Activated T-helper 1 cell treated with Interleukin-2 at 50 U/mL for 16 hours (primary cell): ENCODE measurements at regions not wholly inside any gene's neighbourhood (a gene's known extent, or its start where the extent isn't known, plus 50 kb on each side); places are given as distances from the start of the nearest gene placed in this dataset.

ENCODE experiments used
- DNase-seq: peaks from one replicate; pipeline ENCODE4 v3.0.0-alpha.2; 2020; ENCODE audit warnings: low read depth

DNA sequence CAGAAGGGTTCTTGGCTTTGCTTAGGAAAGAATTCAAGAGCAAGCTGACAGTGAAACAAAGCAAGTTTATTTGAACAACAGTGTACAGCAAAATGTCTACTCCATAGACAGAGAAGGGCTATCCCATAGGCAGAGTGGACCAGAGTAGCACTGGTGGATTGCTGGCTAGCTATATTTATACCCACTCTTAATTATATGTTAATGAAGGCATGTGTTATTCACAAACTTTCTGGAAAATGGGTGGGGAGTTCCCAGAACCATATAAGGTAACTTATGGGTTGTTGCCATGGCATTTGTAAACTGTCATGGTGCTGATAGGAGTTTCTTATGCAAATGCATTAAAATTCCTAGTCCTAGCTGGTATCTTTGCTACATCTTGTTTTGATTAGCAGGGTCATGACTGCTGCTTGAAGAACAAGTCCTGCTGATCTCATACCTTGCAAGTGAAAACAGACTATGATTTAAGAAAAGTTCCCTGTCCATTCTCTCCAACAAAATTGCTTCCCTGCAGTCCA is 330.5 kb downstream of the BUD13 start:
- no peak for DNase-seq

DNA sequence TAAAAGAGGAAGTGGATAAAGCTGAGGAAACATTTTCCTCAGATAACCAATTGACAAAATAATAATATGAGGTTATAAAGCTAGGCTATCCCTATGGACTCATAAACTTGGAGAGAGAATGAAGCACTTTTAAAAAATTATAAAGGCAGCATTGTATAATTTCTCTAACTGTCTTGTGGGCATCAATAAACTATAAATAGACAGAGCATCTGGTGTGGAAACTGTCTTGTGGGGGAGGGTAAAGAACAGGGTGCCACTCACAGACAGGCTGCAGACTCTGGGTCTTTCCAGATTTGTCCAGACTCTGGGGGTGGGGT is 333.5 kb downstream of the BUD13 start:
- no peak for DNase-seq

DNA sequence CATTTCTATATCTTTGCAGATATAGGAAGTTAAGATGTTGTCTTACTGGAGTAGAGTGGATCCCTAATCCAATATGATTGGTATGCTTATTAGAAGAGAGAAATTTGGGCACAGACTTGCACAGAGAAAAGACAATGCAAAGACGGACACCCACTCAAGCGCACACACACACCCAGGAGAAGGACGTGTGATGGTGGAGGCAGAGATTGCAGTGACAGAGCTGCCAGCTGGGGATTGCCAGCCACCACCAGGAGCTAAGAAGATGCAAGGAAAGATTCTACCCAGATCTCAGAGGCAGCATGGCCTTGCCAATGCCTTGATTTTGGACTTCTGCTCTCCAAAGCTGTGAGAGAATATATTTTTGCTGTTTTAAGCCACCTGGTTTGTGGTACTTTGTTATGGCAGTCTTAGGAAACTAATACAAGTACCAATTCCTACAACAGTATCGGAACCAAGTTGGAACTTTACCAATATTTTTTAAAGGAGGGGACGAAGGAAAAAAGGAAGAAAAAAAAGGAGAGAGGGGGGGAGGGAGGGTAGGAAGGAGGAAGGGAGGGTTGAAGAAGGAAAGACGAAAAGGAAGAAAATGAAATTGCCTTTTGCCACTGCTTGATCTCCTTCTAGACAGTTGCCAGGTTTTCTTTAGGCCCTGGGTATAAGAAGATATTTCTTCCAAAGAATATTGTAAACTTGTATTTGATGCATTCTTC is 334.0 kb downstream of the BUD13 start:
- no peak for DNase-seq

DNA sequence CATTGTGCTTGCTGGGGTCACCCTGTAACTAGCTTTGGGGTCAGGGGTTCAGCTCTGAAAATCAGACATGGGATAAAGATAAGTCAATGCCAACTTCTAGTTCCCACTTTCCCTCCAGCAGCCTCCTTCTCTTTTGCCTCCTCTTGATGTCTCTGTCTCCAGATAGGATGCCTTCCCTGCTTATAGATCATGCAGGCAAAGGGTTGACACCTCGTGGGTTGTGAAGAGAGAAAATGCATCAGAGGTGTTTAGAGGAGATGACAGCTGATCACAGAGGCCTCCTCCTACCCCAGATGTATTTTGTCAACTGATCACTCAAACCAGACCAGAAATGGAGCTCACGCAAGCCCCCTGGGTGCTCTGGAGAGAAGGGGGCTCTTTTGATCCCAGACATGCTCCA is 337.8 kb downstream of the BUD13 start:
- no peak for DNase-seq

DNA sequence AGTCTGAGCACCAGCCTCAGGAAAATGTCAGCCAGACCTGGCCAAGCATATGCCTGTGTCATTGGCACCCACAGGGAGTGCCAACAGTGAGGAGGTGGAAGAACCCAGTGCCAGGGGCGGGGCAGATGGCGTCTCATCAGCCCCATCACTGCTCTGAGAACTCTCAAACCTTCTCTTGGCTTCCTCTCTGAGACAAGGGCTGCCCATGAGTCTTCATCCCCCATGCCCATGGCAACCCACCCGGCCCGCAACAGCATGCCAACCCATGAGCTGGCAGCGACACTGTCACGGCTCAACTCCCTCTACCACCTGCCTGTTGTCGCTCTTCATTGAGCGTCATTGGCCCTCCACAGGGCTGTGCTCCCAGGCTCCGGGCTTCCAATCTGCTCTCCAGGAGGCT is 340.5 kb downstream of the BUD13 start:
- no peak for DNase-seq

DNA sequence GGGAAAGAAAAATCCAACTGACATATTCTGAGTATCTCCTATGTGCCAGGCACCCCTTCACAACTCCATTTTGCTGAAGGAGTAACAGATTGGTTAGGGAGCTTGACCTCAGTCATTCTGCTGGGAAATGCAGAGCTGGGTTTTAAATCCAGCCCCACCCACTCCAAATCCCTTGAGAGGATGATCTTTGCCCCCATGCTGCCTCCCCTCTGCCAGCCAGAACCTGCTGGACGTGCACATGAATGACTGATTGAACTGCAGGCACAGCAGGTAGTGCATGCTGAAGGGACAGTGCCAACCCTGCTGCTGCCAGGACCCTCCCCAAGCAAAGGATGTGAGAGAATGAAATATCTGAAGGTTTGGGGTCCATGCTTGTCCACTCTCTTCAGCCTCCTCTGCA is 340.9 kb downstream of the BUD13 start:
- DNase-seq, result no peak

DNA sequence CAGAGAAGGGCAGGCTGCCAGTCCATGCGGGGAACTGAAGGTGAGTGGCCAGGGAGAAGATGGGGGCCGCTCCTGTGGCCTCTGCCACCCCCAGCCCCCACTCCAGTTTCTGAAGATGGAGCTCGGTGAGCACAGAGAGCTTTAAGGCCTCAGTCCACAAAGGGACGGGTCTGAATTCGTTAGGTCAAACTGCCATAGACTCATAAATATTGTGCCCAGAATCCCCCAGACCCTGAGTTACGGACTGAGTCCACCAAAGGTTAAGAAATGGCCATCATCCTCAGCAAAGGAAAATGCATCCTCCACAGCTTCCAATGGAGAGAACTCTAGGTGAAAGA is 344.2 kb downstream of the BUD13 start:
- no peak for DNase-seq

DNA sequence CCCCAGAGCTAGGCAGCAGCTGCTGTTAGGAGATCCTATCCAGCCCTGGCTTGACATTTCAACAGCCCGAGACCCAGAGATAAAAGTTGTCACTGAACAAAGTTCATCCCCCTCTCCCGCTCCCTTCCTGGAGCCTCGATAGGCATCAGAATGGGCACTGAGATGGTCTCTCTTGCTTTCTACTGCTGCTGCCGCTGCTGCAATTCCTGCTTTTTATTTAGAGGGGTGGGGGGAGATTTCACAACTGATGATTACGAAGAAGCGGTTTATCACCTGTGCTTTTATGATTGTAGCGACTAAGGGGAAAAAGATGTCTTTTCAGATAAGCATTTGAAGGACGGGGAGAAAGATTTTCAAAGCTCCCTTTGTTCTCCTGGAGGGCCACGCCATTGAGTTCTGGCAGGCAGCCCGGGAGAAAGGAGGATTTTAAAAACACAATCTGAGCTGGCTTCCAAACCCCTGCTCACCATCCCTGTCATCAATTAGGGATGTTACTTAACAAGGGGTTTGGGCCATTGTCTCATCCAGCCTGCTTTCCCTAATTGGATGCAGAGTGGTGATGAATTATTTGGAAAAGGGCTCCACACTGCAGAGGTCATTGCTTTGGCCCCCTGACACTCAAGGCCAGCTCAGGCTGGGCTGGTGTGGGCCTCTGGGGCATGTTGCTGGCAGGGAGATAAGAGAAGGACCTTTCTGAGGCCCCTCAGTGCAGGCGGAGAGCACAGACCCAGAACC is 344.7 kb downstream of the BUD13 start:
- DNase-seq, result no peak

DNA sequence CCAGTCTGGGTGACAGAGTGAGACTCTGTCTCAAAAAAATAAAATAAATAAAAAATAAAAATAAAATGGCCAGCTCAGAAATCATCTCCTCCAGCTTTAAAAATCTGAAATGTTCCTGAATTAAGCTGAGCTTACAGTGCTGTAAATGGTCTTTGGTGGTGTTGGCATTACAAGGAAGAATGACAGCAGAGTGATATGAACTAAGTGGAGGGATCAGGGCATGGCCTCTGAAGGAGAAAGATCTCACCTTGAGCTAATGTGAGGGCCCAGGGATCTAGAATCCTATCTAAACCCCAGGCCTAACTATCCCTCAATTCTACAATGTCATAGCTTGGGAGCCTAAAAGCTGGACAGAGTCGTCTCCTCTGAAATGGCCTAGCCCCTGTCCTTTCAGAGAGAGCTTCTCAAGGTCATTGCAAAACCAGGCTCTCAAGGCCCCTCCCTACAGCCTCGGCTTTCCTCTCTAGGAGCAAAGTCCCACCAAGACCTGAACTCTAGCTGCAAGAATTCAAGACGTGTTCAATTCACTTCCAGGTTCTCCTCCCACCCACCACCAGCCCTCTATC is 345.4 kb downstream of the BUD13 start:
- no peak for DNase-seq

DNA sequence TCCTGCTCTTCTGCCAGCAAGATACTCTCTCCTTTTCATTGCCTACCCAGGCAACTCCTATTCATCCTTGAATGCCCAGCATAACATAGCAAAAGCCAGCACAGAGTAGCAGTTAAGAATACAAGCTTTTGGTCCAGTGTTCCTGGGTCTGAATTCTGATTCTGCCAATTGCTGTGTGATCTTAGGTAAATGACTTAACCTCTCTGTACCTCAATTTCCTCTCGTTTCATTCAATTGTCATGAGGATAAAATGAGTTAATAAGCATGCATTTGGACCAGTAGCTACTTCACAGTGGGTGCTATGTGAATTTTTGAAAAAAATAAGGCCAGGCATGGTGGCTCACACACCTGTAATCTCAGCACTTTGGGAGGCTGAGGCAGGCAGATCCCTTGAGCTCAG is 346.0 kb downstream of the BUD13 start:
- no peak for DNase-seq

DNA sequence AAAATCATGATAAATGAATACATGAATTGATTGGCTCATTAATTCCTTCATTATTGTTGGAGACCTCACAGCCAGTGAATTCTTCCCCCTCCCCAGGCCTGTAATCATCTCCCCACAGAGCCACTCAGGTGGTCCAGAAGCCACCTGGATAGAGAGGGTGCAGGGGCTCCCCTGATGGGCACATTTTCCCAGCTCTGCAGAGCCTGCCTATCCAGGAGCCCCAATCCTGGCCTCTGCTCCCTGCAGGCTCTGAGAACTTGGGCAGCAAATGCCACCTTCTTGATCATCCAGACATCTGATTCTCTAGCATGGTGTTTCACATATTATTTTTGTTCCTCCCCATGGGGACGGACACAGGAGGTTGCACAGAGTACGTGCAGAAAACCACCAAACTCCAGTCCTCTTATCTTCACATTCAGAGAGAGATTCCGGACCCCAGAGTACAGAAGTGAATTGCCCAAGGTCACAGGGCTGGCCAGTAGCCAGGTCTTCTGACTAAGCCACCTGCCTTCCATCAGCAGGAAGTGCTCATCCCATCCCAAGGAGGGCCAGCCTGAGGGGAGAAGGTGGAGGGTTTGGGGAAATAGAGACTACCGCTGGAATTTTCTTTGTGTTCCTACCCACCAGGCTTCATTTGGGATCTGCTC is 348.0 kb downstream of the BUD13 start:
- no peak for DNase-seq

DNA sequence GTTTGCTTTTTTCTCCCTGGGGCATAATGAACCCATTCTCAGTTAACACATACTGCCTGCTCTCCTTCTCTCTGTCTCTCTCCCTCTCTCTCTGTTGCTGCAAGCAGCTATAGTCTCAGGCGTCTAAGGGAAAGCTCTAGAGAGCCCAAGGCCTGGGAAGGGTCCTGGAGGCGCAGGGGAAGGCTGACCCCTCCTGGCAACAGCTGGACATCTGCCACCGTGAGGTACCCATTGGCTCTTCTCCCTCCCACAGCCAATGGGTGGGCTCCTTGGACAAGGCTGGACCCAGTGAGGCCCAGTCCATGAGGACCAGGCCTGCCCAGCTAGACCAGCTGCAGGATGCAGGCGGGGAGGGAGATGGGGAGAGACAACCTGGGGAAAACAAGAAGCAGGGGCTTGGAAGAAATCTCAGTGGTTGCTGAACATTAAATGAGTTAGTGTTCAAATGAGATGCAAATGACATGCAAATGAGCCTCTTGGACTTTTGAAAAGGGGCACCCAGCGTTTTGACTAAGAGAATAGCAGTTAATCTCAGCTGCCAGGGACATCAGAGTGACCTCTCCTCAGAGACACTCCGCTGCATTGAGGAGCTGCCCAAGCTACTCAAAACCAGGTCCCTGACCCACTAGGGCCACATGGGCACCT is 349.7 kb downstream of the BUD13 start:
- no peak for DNase-seq

DNA sequence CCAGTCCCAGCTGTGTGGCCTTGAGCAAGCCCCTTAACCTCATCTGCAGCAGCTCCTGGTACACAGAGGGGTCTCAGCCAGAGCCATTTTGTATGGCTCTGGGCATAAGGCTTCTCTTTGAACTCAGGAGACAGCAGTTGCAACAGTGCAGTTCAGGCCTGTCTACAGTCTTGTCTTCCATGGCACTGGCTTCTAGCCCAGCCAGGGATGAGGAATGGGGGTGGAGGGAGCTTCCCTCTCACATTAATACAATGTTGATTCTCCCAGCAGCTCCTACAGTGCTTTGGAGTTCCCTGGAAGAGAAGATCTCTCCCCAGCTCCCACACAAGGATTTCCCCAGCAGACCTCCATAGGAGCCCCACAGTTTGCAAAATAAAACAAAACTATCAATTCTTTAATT is 350.2 kb downstream of the BUD13 start:
- no peak for DNase-seq

DNA sequence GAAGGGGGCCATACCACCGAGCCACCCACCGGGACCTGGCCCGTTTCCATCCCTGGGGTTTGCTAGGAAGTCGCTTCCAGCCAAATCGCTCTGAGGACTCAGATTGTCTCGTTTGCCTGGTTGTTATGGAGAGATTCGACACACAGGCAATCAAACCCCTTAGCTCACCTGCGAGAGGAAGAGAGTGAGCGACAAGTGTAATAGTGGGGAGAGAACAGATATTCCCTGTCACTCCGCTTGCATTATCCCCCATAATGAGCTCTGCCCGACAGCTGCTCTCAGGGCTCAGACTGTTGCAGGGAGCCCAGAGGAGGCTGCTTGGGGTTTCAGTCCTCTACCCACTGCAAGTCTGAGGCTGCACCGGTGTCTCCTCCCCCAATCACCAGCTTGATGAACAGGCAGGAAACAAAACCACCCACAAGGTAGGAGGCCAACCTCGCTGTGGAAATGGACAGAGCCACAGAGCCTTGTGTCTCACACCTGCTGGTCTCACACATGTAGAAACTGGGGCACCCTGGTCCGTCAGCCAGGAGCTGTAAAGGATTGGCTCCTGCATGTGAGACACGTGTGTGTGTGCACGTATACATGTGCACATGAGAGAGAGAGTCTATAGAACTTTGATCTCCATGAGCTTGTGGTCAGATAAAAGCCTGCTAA is 351.1 kb downstream of the BUD13 start:
- DNase-seq, result no peak

DNA sequence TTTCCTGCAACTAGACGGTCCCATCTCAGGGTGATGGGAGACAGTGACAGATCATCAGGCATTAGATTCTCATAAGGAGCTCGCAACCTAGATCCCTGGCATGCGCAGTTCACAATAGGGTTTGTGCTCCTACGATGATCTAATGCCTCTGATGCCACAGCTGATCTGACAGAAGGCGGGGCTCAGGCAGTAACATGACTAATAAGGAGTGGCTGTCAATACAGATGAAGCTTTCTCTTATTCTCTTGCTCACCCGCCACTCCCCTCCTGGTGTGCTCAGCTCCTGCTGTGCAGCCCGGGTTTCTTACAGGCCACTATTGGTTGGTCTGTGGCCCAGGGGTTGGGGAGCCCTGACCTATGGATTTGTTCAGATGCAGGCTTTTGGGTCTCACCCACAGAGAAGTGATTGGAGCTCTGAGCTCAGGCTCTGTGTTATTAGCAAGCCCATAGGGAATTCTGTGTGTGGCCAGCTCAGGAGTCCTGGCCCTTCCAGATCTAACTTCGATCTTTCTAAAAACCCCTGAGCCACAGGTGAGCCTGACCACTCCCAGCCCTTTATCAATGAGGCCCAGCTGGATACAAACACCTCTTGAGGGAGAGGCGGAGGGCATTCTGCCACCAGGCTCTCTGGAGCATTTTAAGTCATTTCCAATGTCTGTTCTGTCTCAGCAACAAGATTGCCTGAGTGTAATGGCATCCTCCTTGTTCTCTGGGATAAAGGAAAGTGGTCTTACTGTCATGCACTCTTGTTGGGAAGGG is 351.8 kb downstream of the BUD13 start:
- no peak for DNase-seq

DNA sequence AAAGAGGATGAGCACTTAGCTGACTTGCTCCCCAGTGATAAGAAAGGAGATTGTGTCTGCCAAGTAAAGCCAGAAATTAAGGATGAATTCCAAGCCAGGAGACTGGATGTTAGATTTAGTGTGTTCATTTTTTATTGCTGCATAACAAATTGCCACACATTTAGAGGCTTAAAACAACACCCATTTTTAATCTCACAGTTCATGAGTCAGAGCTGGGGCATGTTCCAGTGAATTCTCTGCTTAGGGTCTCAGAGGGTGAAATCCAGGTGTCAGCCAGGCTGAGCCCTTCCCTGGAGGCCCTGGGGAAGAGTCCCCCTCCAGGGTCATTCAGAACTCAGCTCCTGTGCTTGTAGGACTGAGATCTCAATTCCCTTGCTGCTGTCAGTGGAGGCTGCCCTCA is 352.8 kb downstream of the BUD13 start:
- no peak for DNase-seq

DNA sequence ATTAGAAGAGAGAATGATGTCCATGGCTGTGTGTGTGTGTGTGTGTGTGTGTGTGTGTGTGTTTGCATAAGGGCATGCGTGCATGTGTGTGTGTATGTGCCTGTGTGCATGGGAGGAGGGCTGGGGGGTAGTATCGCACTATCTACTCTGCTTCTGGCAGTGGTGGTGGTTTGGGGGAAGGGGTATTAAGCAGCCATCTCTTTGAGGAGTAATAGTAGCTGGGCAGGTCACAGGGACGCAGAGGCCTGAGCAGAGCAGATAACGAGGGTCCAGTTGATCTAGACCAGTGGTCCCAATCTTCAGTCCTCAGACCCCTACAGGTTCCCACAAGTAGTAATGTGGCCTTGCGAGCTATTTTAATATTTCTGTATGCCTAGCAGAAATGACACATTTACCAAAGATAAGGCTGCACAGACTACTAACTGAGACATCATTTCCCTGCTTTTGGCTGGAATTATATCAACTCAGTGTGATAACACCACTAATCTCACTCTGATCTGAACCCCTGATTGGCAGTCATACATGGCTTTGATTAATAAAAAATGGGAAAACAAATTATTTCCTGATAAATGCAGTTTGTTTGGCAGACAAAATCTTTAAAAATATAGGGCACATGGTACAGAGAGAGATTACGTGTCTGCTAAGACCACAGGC is 354.3 kb downstream of the BUD13 start:
- DNase-seq, result no peak

DNA sequence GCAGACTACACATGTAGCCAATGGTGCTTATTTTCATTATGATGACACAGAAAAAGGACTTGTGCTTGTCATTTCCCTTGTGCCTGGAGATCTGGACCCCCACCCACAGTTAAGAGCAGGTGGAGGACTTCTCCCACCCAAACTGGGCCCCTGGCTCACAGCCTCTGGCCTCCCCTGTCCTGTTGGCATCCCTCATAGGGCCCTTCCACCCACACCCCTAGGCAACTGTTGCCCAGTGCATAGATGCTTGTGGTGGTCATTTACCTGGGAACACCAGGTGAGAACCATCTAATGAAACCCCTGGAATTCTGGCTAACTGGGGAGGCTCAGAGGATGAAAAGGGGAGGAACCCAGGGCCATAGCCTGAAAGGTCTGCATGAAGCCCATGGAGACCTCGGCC is 355.9 kb downstream of the BUD13 start:
- no peak for DNase-seq

DNA sequence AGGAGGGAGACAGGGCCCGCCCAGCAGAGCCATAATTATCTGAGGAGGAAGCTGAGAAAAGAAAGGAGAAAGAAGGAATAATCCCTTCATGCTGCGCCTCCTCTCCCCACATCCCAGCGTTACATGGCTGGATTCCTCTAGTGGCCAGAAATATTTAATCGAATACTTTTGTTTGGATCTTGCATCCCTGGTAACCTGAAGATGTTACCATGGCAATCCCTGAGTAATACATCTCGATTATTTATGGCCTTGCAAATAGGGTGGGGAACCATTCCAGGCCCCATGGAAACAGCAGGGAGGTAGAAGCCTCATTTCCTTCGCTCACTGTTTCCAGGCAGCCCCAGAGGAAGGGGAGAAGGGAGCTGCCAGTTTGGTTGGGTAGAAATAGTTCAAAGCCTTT is 357.7 kb downstream of the BUD13 start:
- DNase-seq, result no peak

DNA sequence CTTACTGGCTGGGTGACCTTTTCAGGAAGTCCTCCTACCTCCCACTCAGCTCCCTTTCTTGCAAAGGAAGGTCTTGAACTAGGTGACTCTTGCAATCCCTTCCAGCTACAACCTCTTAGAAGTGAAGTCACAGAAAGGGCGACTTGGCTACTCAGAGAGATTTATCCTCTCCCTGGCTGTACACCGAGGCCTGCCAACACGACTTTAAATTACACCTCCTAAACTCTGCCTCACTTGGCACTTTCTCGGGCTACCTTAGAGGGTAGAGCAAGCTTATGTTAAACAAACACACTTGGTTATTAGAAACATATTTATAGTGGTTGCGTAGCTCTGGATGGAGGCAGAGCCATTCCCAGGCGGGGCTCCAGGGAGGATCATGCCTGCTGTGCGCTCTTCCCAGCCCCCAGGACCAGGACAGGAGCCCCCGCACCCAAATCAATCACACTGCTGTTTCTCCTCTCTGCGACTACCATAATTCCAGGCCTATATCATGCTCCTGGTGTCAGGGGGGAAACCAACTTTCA is 358.4 kb downstream of the BUD13 start:
- DNase-seq, result no peak
